Tibial artery (tissue), 4 donors: ENCODE measurements at regions not wholly inside any gene's neighbourhood (a gene's known extent, or its start where the extent isn't known, plus 50 kb on each side); places are given as distances from the start of the nearest gene placed in this dataset.

Experiments used
- DNase-seq, 2 donors: peaks; one replicate each; pipeline ENCODE4 v3.0.0-alpha.2; 2019
- H3K27ac ChIP-seq, 2 donors: fragments of 200-600 bp; sonication (generic) in 1 of 2; 1 replicate in 1 of 2; 2 replicates in 1 of 2; pipeline ENCODE4 v1.5.1; 2018 to 2019; ENCODE audit warnings: mild to moderate bottlenecking in 1 of 2
- H3K27me3 ChIP-seq, 2 donors: fragments of 200-600 bp; sonication (generic) in 1 of 2; one replicate each; pipeline versions ENCODE4 v1.5.1 to v1.6.0; 2016 to 2019
- H3K36me3 ChIP-seq, 3 donors: fragments of 200-600 bp; sonication (generic) in 2 of 3; one replicate each; pipeline ENCODE4 v1.5.1; 2016 to 2019; ENCODE audit warnings: mild to moderate bottlenecking in 2 of 3
- H3K4me1 ChIP-seq, 4 donors: fragments of 200-600 bp; sonication (generic) in 2 of 4; 1 replicate in 3 of 4; 2 replicates in 1 of 4; pipeline ENCODE4 v1.5.1; 2016 to 2019
- H3K4me3 ChIP-seq, 2 donors: fragments of 200-600 bp; sonication (generic) in 1 of 2; 1 replicate in 1 of 2; 2 replicates in 1 of 2; pipeline ENCODE4 v1.5.1; 2018 to 2019; ENCODE audit warnings: mild to moderate bottlenecking in 2 of 2
- H3K9me3 ChIP-seq, 3 donors: fragments of 200-600 bp; sonication (generic) in 1 of 3; one replicate each; pipeline ENCODE4 v1.5.1; 2016 to 2019
- intact Hi-C: fragments of 100-400 bp; cut with DNase I; formaldehyde crosslinking; loops from one replicate; pipeline ENCODE4 v1.15.0; 2023; ENCODE audit warnings: low total_unique reads
- TF ChIP-seq, protein P1 (sequence below), 2 experiments: fragments of 200-600 bp in 1 of 2; fragments of 450-650 bp in 1 of 2; IDR thresholded peaks; one replicate each; pipeline ENCODE4 v1.5.1; 2017 to 2019; ENCODE audit warnings: antibody characterized with exemption in 2 of 2, mild to moderate bottlenecking in 1 of 2, moderate library complexity in 1 of 2

DNA sequence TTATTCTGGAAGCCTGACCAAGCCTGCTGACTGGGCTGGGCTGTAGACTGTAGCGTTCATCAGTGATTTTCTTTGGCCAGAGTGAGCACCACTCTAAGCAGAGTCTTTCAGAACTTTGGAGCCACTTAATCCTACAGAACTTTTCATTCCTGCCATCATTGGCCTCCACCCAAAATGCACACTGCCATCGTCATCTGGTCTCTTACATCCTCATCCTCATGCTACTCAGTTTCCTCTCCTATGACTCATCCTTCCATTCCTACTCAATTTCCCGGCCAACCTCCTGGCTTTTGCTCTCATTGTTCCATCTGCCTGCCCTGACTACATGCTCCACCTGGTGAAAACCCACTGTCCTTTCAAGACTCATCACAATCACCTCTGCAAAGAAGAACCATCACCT, 233.8 kb upstream of the USP25 start:
- intact Hi-C loops: no loop called here
- TF ChIP-seq, protein P1, sequence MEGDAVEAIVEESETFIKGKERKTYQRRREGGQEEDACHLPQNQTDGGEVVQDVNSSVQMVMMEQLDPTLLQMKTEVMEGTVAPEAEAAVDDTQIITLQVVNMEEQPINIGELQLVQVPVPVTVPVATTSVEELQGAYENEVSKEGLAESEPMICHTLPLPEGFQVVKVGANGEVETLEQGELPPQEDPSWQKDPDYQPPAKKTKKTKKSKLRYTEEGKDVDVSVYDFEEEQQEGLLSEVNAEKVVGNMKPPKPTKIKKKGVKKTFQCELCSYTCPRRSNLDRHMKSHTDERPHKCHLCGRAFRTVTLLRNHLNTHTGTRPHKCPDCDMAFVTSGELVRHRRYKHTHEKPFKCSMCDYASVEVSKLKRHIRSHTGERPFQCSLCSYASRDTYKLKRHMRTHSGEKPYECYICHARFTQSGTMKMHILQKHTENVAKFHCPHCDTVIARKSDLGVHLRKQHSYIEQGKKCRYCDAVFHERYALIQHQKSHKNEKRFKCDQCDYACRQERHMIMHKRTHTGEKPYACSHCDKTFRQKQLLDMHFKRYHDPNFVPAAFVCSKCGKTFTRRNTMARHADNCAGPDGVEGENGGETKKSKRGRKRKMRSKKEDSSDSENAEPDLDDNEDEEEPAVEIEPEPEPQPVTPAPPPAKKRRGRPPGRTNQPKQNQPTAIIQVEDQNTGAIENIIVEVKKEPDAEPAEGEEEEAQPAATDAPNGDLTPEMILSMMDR (IDR thresholded peaks at IDR 0.05): no peak
- H3K27ac ChIP-seq: no peak overlapping the region
- no peaks in the 10 kb centered on the region for H3K4me1 ChIP-seq
- no peaks in the 10 kb centered on the region for H3K36me3 ChIP-seq
- H3K4me3 ChIP-seq: no peak overlapping the region
- DNase-seq: no peak
- H3K9me3 ChIP-seq: no peaks in the 10 kb centered on the region
- no peaks in the 10 kb centered on the region for H3K27me3 ChIP-seq

DNA sequence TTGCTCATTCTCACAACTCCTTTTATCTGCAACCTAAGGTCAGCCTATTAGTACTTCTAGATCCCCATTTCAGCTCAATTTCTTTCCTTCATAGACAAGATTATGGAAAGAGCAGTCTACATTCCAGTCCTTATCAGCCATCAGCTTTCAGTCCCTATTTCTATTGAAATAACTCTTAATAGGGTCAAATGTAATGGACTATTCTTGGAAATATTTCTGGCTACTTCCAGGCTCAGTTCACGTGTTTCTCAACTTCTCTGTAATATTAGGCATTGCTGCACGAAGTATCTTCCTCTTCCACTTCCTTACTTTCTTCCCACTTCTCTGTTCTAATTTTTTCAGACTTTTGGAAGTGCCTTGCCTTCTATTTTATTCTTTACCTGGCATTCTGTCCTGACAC, 232.9 kb upstream of the USP25 start:
- Histone ChIP-seq H3K36me3 (no peaks in the 10 kb centered on the region), H3K9me3 (no peaks in the 10 kb centered on the region), H3K27ac (no peak overlapping the region), H3K4me3 (no peak overlapping the region), H3K27me3 (no peaks in the 10 kb centered on the region), H3K4me1 (no peaks in the 10 kb centered on the region)
- TF ChIP-seq, protein P1 (IDR thresholded peaks at IDR 0.05): no peak
- DNase-seq: no peak
- intact Hi-C loops: no loop called here

DNA sequence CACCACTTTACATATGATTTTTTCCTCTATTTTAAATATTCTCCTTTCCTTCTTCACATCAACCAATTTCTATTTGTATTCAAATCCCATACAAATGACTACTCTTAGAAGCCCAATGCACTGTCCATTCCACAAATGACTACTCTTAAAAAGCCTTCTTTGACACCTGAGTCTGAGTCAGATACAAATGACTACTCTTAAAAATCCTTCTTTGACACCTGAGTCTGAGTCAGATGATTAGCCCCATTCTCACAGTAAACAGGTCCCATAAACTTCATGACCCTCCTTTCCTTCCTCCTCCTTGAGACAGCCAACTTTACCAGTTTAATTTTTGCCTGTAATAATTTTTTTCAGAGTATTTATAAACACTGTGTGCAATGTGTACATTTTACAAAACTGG, 231.3 kb upstream of the USP25 start:
- TF ChIP-seq, protein P1 (IDR thresholded peaks at IDR 0.05): no peak

DNA sequence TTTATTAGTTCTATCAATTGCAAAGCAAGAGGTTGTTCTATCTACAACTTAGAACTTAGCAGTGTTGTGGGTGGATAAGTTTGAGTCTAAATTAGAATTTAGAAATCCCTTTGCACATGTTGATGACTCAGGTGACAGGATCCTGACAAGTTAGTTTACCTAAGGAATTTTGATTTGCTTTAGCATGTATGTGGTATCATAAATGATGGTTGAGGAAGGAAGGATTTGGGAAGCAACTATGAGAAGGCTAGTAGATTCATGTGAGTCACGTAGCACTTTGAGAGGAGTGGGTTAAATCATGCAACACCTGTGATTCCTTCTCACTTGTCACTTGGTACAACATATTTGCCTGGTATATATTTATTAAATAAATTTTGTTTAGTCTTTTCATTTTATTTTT, 223.7 kb upstream of the USP25 start:
- H3K4me3 ChIP-seq: no peak overlapping the region
- H3K36me3 ChIP-seq: no peaks in the 10 kb centered on the region
- H3K27me3 ChIP-seq: no peaks in the 10 kb centered on the region
- no peaks in the 10 kb centered on the region for H3K9me3 ChIP-seq
- no peaks in the 10 kb centered on the region for H3K4me1 ChIP-seq
- H3K27ac ChIP-seq: no peak overlapping the region
- DNase-seq: no peak
- intact Hi-C loops: no loop called here
- TF ChIP-seq, protein P1 (IDR thresholded peaks at IDR 0.05): no peak

More for the DNA sequence above, 231.3 kb upstream of the USP25 start:
- Histone ChIP-seq H3K27me3 (no peaks in the 10 kb centered on the region), H3K36me3 (no peaks in the 10 kb centered on the region), H3K4me3 (no peak overlapping the region), H3K4me1 (no peaks in the 10 kb centered on the region), H3K9me3 (no peaks in the 10 kb centered on the region), H3K27ac (no peak overlapping the region)
- DNase-seq: no peak
- intact Hi-C loops: no loop called here

DNA sequence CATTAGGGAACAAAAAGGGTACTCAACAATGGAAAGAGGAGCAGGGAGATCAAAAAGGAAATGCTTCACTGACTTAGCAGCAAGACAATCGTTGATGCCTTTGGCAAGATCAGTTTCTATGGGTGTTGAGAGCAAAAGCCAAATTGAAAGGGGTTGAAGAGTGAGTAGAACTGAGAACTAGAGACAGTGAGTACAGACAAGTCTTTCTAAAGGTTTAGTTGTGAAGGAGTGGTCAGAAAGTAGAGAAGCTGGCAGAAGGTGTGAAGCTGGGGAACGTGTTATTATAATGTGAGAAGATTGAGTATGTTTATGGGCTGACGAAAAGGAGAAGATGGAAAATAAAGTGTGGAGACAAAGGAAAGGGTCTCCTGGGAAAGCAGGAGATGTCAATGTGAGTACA, 221.2 kb upstream of the USP25 start:
- no peak overlapping the region for H3K4me3 ChIP-seq
- DNase-seq: no peak
- TF ChIP-seq, protein P1 (IDR thresholded peaks at IDR 0.05): no peak
- no peaks in the 10 kb centered on the region for H3K27me3 ChIP-seq
- intact Hi-C loops: no loop called here
- H3K27ac ChIP-seq: no peak overlapping the region
- no peaks in the 10 kb centered on the region for H3K4me1 ChIP-seq
- no peaks in the 10 kb centered on the region for H3K36me3 ChIP-seq
- H3K9me3 ChIP-seq: no peaks in the 10 kb centered on the region
